Activated B cell treated with CpG ODN at 0.5 μM for 24 hours (primary cell): ENCODE measurements at regions not wholly inside any gene's neighbourhood (a gene's known extent, or its start where the extent isn't known, plus 50 kb on each side); places are given as distances from the start of the nearest gene placed in this dataset.

Experiments used
- ATAC-seq: fragments of 200-7000 bp; cut with Tn5 transposase; one replicate; pipeline ENCODE4 v1.10.0; 2021; ENCODE audit warnings: low read depth, mild to moderate bottlenecking, moderate library complexity
- CTCF ChIA-PET: fragments of 350-600 bp; sonication (Branson Sonifier 250); formaldehyde crosslinking; loops from one replicate; lab custom pipeline; 2021; ENCODE audit warnings: antibody characterized with exemption; lab: Charles Lee
- POLR2A ChIA-PET: fragments of 350-600 bp; sonication (Branson Sonifier 250); formaldehyde crosslinking; loops from one replicate; lab custom pipeline; 2021; ENCODE audit warnings: antibody characterized with exemption; lab: Charles Lee
- DNase-seq: peaks from one replicate; pipeline ENCODE4 v3.0.0; 2022
- H3K27ac Mint-ChIP-seq: one replicate; pipeline ENCODE4 v1.8.0; 2020; ENCODE audit warnings: mixed read lengths
- H3K27me3 Mint-ChIP-seq: one replicate; pipeline ENCODE4 v1.8.0; 2021; ENCODE audit warnings: mixed read lengths
- H3K36me3 Mint-ChIP-seq: one replicate; pipeline ENCODE4 v1.8.0; 2021; ENCODE audit warnings: low read depth, mixed read lengths
- H3K4me1 Mint-ChIP-seq: one replicate; pipeline ENCODE4 v1.8.0; 2021; ENCODE audit warnings: mixed read lengths
- H3K4me3 Mint-ChIP-seq: one replicate; pipeline ENCODE4 v1.8.0; 2020; ENCODE audit warnings: mild to moderate bottlenecking, mixed read lengths
- H3K9me3 Mint-ChIP-seq: one replicate; pipeline ENCODE4 v1.8.0; 2020; ENCODE audit warnings: mixed read lengths
- intact Hi-C: fragments of 100-400 bp; cut with micrococcal nuclease; formaldehyde crosslinking; loops from one replicate; pipeline ENCODE4 v1.15.1; 2024
- TF ChIP-seq, protein P1 (sequence below): fragments of 200-600 bp; IDR thresholded peaks from one replicate; pipeline ENCODE4 v1.8.0; 2022; ENCODE audit warnings: antibody characterized with exemption, mild to moderate bottlenecking

DNA sequence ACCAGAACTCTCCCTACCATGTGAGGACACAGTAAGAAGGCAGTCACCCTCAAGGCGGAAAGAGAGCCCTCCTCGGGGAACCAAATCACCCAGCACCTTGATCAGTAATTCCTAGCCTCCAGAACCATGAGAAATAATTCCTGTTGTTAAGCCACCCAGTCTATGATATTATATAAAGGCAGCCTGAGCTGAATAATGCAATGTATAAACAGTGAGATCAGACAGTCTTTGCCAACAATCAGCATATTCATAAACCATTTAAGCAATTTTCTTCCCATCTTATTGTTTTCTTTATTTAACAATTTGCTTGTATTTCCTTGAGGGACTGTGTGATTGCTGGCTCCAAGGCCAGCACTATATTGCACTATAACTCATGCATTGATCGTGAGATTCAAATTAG, 144.4 kb upstream of the DAPK1 start:
- peaks cover 4% of the 10 kb centered on the region for H3K9me3 Mint-ChIP-seq
- CTCF ChIA-PET, result no interaction called here

GRCh38 chr9:87354147-87354546, 143.5 kb upstream of the DAPK1 start:
- H3K36me3 Mint-ChIP-seq, result no peaks in the 10 kb centered on the region
- peaks cover 2% of the 10 kb centered on the region for H3K9me3 Mint-ChIP-seq
- ChIA-PET CTCF (no interaction called here), POLR2A (no interaction called here)
- TF ChIP-seq, protein P1, sequence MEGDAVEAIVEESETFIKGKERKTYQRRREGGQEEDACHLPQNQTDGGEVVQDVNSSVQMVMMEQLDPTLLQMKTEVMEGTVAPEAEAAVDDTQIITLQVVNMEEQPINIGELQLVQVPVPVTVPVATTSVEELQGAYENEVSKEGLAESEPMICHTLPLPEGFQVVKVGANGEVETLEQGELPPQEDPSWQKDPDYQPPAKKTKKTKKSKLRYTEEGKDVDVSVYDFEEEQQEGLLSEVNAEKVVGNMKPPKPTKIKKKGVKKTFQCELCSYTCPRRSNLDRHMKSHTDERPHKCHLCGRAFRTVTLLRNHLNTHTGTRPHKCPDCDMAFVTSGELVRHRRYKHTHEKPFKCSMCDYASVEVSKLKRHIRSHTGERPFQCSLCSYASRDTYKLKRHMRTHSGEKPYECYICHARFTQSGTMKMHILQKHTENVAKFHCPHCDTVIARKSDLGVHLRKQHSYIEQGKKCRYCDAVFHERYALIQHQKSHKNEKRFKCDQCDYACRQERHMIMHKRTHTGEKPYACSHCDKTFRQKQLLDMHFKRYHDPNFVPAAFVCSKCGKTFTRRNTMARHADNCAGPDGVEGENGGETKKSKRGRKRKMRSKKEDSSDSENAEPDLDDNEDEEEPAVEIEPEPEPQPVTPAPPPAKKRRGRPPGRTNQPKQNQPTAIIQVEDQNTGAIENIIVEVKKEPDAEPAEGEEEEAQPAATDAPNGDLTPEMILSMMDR, result no peak
- H3K27ac Mint-ChIP-seq, result no peak overlapping the region
- no peaks in the 10 kb centered on the region for H3K27me3 Mint-ChIP-seq
- no peak overlapping the region for H3K4me3 Mint-ChIP-seq
- intact Hi-C loops, result no loop called here
- H3K4me1 Mint-ChIP-seq, result no peaks in the 10 kb centered on the region
- DNase-seq (no peak), ATAC-seq (no peak)

More for the DNA sequence above, 144.4 kb upstream of the DAPK1 start:
- DNase-seq (no peak), ATAC-seq (no peak)
- intact Hi-C loops, result no loop called here
- H3K27ac Mint-ChIP-seq, result no peak overlapping the region
- no peaks in the 10 kb centered on the region for H3K4me1 Mint-ChIP-seq
- POLR2A ChIA-PET, result no interaction called here
- H3K4me3 Mint-ChIP-seq, result no peak overlapping the region
- no peaks in the 10 kb centered on the region for H3K27me3 Mint-ChIP-seq
- TF ChIP-seq, protein P1, result no peak
- H3K36me3 Mint-ChIP-seq, result no peaks in the 10 kb centered on the region

DNA sequence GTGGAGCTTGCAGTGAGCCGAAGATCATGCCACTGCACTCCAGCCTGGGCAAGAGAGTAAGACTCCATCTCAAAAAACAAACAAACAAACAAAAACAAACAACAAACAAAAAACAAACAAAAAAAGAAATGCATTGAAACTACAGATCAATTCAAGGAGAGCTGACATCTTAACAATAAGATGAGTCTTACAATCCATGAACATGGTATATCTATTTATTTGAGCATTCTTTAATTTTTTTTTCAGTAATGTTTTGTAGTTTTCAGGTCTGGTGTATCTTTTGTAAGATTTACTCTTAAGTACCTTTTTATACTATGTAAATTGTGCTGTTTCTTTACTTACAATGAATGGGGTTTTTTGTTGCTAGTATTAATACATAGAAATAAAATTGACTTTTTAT, 140.1 kb upstream of the DAPK1 start:
- DNase-seq, result no peak
- TF ChIP-seq, protein P1, result no peak
- ChIA-PET POLR2A (no interaction called here), CTCF (no interaction called here)
- intact Hi-C loops, result no loop called here
- no peaks in the 10 kb centered on the region for H3K36me3 Mint-ChIP-seq
- peaks cover 2% of the 10 kb centered on the region for H3K9me3 Mint-ChIP-seq
- H3K27me3 Mint-ChIP-seq, result no peaks in the 10 kb centered on the region
- no peak for ATAC-seq
- H3K27ac Mint-ChIP-seq, result no peak overlapping the region
- no peaks in the 10 kb centered on the region for H3K4me1 Mint-ChIP-seq
- H3K4me3 Mint-ChIP-seq, result no peak overlapping the region

- Mint-ChIP-seq H3K4me1 (no peaks in the 10 kb centered on the region), H3K36me3 (no peaks in the 10 kb centered on the region), H3K27ac (no peak overlapping the region), H3K9me3 (peaks cover 7% of the 10 kb centered on the region), H3K27me3 (no peaks in the 10 kb centered on the region), H3K4me3 (no peak overlapping the region)
- ChIA-PET POLR2A (no interaction called here), CTCF (no interaction called here)
- TF ChIP-seq, protein P1, result no peak
- DNase-seq, result no peak
- ATAC-seq, result no peak
- intact Hi-C loops, result no loop called here
These were observed 138.4 kb upstream of the DAPK1 start for GRCh38 chr9:87359264-87359663.

DNA sequence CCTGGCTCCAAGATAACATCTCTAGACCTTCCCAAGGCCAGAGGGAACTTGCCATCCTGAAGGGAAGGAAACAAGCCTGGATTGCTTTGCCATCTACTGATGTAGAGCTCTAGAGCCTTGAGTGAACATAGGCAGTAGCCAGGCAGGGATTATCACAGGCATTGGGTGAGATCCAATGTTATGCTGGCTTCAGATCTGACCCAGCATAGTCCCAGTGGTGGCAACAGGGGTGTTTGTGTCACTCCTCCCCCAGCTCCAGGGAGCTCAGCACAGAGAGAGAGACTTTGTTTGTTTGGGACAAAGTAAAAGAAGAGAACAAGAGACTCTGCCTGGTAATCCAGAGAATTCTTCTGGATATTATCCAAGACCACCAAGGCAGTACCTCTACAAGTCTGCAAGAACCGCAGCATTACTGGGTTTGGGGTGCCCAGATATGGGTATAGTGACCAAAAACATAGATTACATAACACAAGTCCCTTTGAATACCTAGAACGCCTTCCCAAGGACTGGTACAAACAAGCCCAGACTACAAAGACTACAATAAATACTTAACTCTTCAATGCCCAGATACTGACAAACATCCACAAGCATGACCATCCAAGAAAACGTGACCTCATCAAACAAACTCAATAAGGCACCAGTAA, 137.6 kb upstream of the DAPK1 start:
- H3K4me1 Mint-ChIP-seq, result no peaks in the 10 kb centered on the region
- H3K4me3 Mint-ChIP-seq, result no peak overlapping the region
- no peaks in the 10 kb centered on the region for H3K36me3 Mint-ChIP-seq
- ChIA-PET POLR2A (no interaction called here), CTCF (no interaction called here)
- no peaks in the 10 kb centered on the region for H3K27me3 Mint-ChIP-seq
- TF ChIP-seq, protein P1, result no peak
- intact Hi-C loops, result no loop called here
- DNase-seq (no peak), ATAC-seq (no peak)
- H3K9me3 Mint-ChIP-seq, result peaks cover 14% of the 10 kb centered on the region
- H3K27ac Mint-ChIP-seq, result no peak overlapping the region
